Neural progenitor cell (in vitro differentiated cells): ENCODE measurements at regions not wholly inside any gene's neighbourhood (a gene's known extent, or its start where the extent isn't known, plus 50 kb on each side); places are given as distances from the start of the nearest gene placed in this dataset.

Experiments
- DNase-seq: peaks from one replicate; pipeline ENCODE4 v3.0.0-alpha.2; 2016; ENCODE audit warnings: low spot score
- H2AFZ ChIP-seq: fragments of 200-600 bp; sonication (generic); replicated peaks from 2 replicates; pipeline ENCODE4 v1.6.1; 2016; ENCODE audit warnings: antibody characterized with exemption
- H3F3A ChIP-seq: fragments of 200-600 bp; sonication (generic); 2 replicates; pipeline ENCODE4 v1.6.1; 2016; ENCODE audit warnings: antibody characterized with exemption, low read depth
- H3K27ac ChIP-seq: fragments of 200-600 bp; sonication (generic); 2 replicates; pipeline ENCODE4 v1.5.1; 2016; ENCODE audit warnings: mild to moderate bottlenecking
- H3K27me3 ChIP-seq: fragments of 200-600 bp; sonication (generic); 2 replicates; pipeline ENCODE4 v1.6.1; 2016; ENCODE audit warnings: mild to moderate bottlenecking, moderate library complexity
- H3K36me3 ChIP-seq: fragments of 200-600 bp; sonication (generic); 2 replicates; pipeline ENCODE4 v1.5.1; 2016
- H3K4me1 ChIP-seq: fragments of 200-600 bp; sonication (generic); 2 replicates; pipeline ENCODE4 v1.6.1; 2016; ENCODE audit warnings: mixed run types
- H3K4me2 ChIP-seq: fragments of 200-600 bp; sonication (generic); 2 replicates; pipeline ENCODE4 v1.6.1; 2016
- H3K4me3 ChIP-seq: fragments of 200-600 bp; sonication (generic); 2 replicates; pipeline ENCODE4 v1.5.1; 2016
- H3K79me2 ChIP-seq: fragments of 200-600 bp; sonication (generic); 2 replicates; pipeline ENCODE4 v1.6.1; 2016; ENCODE audit warnings: low read depth
- H3K9ac ChIP-seq: fragments of 200-600 bp; sonication (generic); 2 replicates; pipeline ENCODE4 v1.6.1; 2016
- H3K9me3 ChIP-seq: fragments of 200-600 bp; sonication (generic); 2 replicates; pipeline ENCODE4 v1.5.1; 2016; ENCODE audit warnings: low read depth
- H4K20me1 ChIP-seq: fragments of 200-600 bp; sonication (generic); 2 replicates; pipeline ENCODE4 v1.6.1; 2016; ENCODE audit warnings: low read depth
- H3K27ac Mint-ChIP-seq: 3 replicates; pipeline ENCODE4 v1.8.0; 2021; ENCODE audit warnings: mixed read lengths
- H3K27me3 Mint-ChIP-seq: 2 replicates; pipeline ENCODE4 v1.8.0; 2022; ENCODE audit warnings: low read depth, mild to moderate bottlenecking, inconsistent platforms, moderate library complexity, mixed read lengths; ENCODE audit not compliant: insufficient read depth
- H3K36me3 Mint-ChIP-seq: 3 replicates; pipeline ENCODE4 v1.8.0; 2021; ENCODE audit warnings: mixed read lengths
- H3K4me1 Mint-ChIP-seq: 3 replicates; pipeline ENCODE4 v1.8.0; 2021; ENCODE audit warnings: mixed read lengths
- H3K4me3 Mint-ChIP-seq: 3 replicates; pipeline ENCODE4 v1.8.0; 2021; ENCODE audit warnings: mild to moderate bottlenecking, moderate library complexity, mixed read lengths
- H3K9me3 Mint-ChIP-seq: 3 replicates; pipeline ENCODE4 v1.8.0; 2020; ENCODE audit warnings: mixed read lengths
- EZH2 ChIP-seq: fragments of 200-600 bp; sonication (generic); IDR thresholded peaks from 2 replicates; pipeline ENCODE4 v1.6.1; 2017; ENCODE audit warnings: antibody characterized with exemption, mild to moderate bottlenecking, moderate library complexity
- EZH2phosphoT487 ChIP-seq: fragments of 200-600 bp; sonication (generic); IDR thresholded peaks from 2 replicates; pipeline ENCODE4 v1.6.1; 2017; ENCODE audit warnings: antibody characterized with exemption
- TF ChIP-seq, protein P1 (sequence below): fragments of 200-600 bp; sonication (generic); IDR thresholded peaks from 2 replicates; pipeline ENCODE4 v1.5.1; 2017; ENCODE audit warnings: antibody characterized with exemption, mild to moderate bottlenecking

- Histone ChIP-seq H3K4me3 (no peak overlapping the region), H3K79me2 (no peaks in the 10 kb centered on the region), H3K9ac (no peak overlapping the region), H3K27ac (no peak overlapping the region), H2AFZ (no peak overlapping the region), H3F3A (no peaks in the 10 kb centered on the region), H3K4me2 (no peak overlapping the region), H3K27me3 (no peaks in the 10 kb centered on the region), H4K20me1 (no peaks in the 10 kb centered on the region), H3K9me3 (no peaks in the 10 kb centered on the region), H3K4me1 (no peaks in the 10 kb centered on the region), H3K36me3 (no peaks in the 10 kb centered on the region)
- Mint-ChIP-seq H3K4me3 (no peak overlapping the region), H3K36me3 (no peaks in the 10 kb centered on the region), H3K9me3 (no peaks in the 10 kb centered on the region), H3K27me3 (peaks cover 2% of the 10 kb centered on the region), H3K4me1 (peaks cover 16% of the 10 kb centered on the region), H3K27ac (no peak overlapping the region)
- no peak for TF ChIP-seq EZH2
- TF ChIP-seq, protein P1, sequence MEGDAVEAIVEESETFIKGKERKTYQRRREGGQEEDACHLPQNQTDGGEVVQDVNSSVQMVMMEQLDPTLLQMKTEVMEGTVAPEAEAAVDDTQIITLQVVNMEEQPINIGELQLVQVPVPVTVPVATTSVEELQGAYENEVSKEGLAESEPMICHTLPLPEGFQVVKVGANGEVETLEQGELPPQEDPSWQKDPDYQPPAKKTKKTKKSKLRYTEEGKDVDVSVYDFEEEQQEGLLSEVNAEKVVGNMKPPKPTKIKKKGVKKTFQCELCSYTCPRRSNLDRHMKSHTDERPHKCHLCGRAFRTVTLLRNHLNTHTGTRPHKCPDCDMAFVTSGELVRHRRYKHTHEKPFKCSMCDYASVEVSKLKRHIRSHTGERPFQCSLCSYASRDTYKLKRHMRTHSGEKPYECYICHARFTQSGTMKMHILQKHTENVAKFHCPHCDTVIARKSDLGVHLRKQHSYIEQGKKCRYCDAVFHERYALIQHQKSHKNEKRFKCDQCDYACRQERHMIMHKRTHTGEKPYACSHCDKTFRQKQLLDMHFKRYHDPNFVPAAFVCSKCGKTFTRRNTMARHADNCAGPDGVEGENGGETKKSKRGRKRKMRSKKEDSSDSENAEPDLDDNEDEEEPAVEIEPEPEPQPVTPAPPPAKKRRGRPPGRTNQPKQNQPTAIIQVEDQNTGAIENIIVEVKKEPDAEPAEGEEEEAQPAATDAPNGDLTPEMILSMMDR: no peak
- TF ChIP-seq EZH2phosphoT487: no peak
- no peak for DNase-seq
These were observed 183.5 kb downstream of the UQCRFS1 start for GRCh38 chr19:29029268-29029958.

GRCh38 chr19:29022599-29022998 is 190.4 kb downstream of the UQCRFS1 start:
- Histone ChIP-seq H3K4me1 (peaks cover 7% of the 10 kb centered on the region), H3K36me3 (no peaks in the 10 kb centered on the region), H3K27ac (no peak overlapping the region), H3K4me2 (no peak overlapping the region), H3K4me3 (no peak overlapping the region), H3F3A (no peaks in the 10 kb centered on the region), H3K27me3 (no peaks in the 10 kb centered on the region), H3K9me3 (no peaks in the 10 kb centered on the region), H2AFZ (no peak overlapping the region), H3K79me2 (no peaks in the 10 kb centered on the region), H4K20me1 (no peaks in the 10 kb centered on the region), H3K9ac (no peak overlapping the region)
- H3K4me1 Mint-ChIP-seq: peaks cover 8% of the 10 kb centered on the region
- H3K27me3 Mint-ChIP-seq: peaks cover 15% of the 10 kb centered on the region
- DNase-seq: no peak
- no peak for TF ChIP-seq EZH2phosphoT487
- no peak for TF ChIP-seq EZH2
- TF ChIP-seq, protein P1: no peak
- no peak overlapping the region for H3K27ac Mint-ChIP-seq
- H3K9me3 Mint-ChIP-seq: no peaks in the 10 kb centered on the region
- no peaks in the 10 kb centered on the region for H3K36me3 Mint-ChIP-seq
- H3K4me3 Mint-ChIP-seq: no peak overlapping the region

- H3K27ac Mint-ChIP-seq: no peak overlapping the region
- peaks cover 7% of the 10 kb centered on the region for H3K4me1 ChIP-seq
- no peak overlapping the region for H3K27ac ChIP-seq
- DNase-seq: no peak
- no peaks in the 10 kb centered on the region for H3K79me2 ChIP-seq
- H3K4me1 Mint-ChIP-seq: peaks cover 5% of the 10 kb centered on the region
- H4K20me1 ChIP-seq: no peaks in the 10 kb centered on the region
- no peaks in the 10 kb centered on the region for H3K9me3 ChIP-seq
- H3K4me3 ChIP-seq: no peak overlapping the region
- H3K9me3 Mint-ChIP-seq: no peaks in the 10 kb centered on the region
- no peaks in the 10 kb centered on the region for H3K27me3 ChIP-seq
- TF ChIP-seq EZH2phosphoT487: no peak
- TF ChIP-seq EZH2: no peak
- TF ChIP-seq, protein P1: no peak
- H3K4me3 Mint-ChIP-seq: no peak overlapping the region
- H3K36me3 Mint-ChIP-seq: no peaks in the 10 kb centered on the region
- H3F3A ChIP-seq: no peaks in the 10 kb centered on the region
- H3K4me2 ChIP-seq: no peak overlapping the region
- H3K36me3 ChIP-seq: no peaks in the 10 kb centered on the region
- H3K9ac ChIP-seq: no peak overlapping the region
- no peak overlapping the region for H2AFZ ChIP-seq
- H3K27me3 Mint-ChIP-seq: peaks cover 14% of the 10 kb centered on the region
These were observed 190.8 kb downstream of the UQCRFS1 start for GRCh38 chr19:29022165-29022564.
